ENCODE measurements at regions not wholly inside any gene's neighbourhood (a gene's known extent, or its start where the extent isn't known, plus 50 kb on each side); places are given as distances from the start of the nearest gene placed in this dataset.

- in situ Hi-C loops (cut with MboI; ENCODE audit: low sequenced_read_pairs) = loop anchor here (25.0 kb wide), 1 partner anchor 886 kb away; no protein-coding TSS in a partner anchor
Observed at GRCh38 chr4:24476282-24476681, 108.1 kb downstream of the DHX15 start.

GRCh38 chr4:24475756-24476155 lies 108.6 kb downstream of the DHX15 start:
- in situ Hi-C loops (cut with MboI; ENCODE audit: low sequenced_read_pairs) = loop anchor here (25.0 kb wide), 1 partner anchor 887 kb away; no protein-coding TSS in a partner anchor

- in situ Hi-C loops (cut with MboI; ENCODE audit: low sequenced_read_pairs) = no loop called here
Observed at GRCh38 chr4:24473309-24473721, 111.0 kb downstream of the DHX15 start.

- in situ Hi-C loops (cut with MboI; ENCODE audit: low sequenced_read_pairs) = no loop called here
Observed at GRCh38 chr4:24472514-24473308, 111.6 kb downstream of the DHX15 start.

GRCh38 chr4:24472161-24472510 lies 112.2 kb downstream of the DHX15 start:
- in situ Hi-C loops (cut with MboI; ENCODE audit: low sequenced_read_pairs) = no loop called here

- in situ Hi-C loops (cut with MboI; ENCODE audit: low sequenced_read_pairs) = no loop called here
Observed at GRCh38 chr4:24471486-24472160, 112.7 kb downstream of the DHX15 start.

- in situ Hi-C loops (cut with MboI; ENCODE audit: low sequenced_read_pairs) = no loop called here
Observed at GRCh38 chr4:24470666-24471485, 113.5 kb downstream of the DHX15 start.

- in situ Hi-C loops (cut with MboI; ENCODE audit: low sequenced_read_pairs) = no loop called here
Observed at GRCh38 chr4:24468071-24468470, 116.3 kb downstream of the DHX15 start.

- in situ Hi-C loops (cut with MboI; ENCODE audit: low sequenced_read_pairs) = no loop called here
Observed at GRCh38 chr4:24464566-24464965, 119.8 kb downstream of the DHX15 start.

- in situ Hi-C loops (cut with MboI; ENCODE audit: low sequenced_read_pairs) = no loop called here
Observed at GRCh38 chr4:24456431-24456830, 127.9 kb downstream of the DHX15 start.

- in situ Hi-C loops (cut with MboI; ENCODE audit: low sequenced_read_pairs) = no loop called here
Observed at GRCh38 chr4:24453951-24454350, 130.4 kb downstream of the DHX15 start.

GRCh38 chr4:24451870-24452269 lies 132.5 kb downstream of the DHX15 start:
- in situ Hi-C loops (cut with MboI; ENCODE audit: low sequenced_read_pairs) = no loop called here

- in situ Hi-C loops (cut with MboI; ENCODE audit: low sequenced_read_pairs) = no loop called here
Observed at GRCh38 chr4:24443200-24443599, 141.2 kb downstream of the DHX15 start.

GRCh38 chr4:24440765-24441164 lies 143.6 kb downstream of the DHX15 start:
- in situ Hi-C loops (cut with MboI; ENCODE audit: low sequenced_read_pairs) = no loop called here

GRCh38 chr4:24434241-24434640 lies 150.1 kb downstream of the DHX15 start:
- in situ Hi-C loops (cut with MboI; ENCODE audit: low sequenced_read_pairs) = no loop called here

- in situ Hi-C loops (cut with MboI; ENCODE audit: low sequenced_read_pairs) = no loop called here
Observed at GRCh38 chr4:24433515-24434214, 150.7 kb downstream of the DHX15 start.

GRCh38 chr4:24428850-24429249 lies 155.5 kb downstream of the DHX15 start:
- in situ Hi-C loops (cut with MboI; ENCODE audit: low sequenced_read_pairs) = no loop called here

- in situ Hi-C loops (cut with MboI; ENCODE audit: low sequenced_read_pairs) = no loop called here
Observed at GRCh38 chr4:24426557-24426956, 157.8 kb downstream of the DHX15 start.

- in situ Hi-C loops (cut with MboI; ENCODE audit: low sequenced_read_pairs) = no loop called here
Observed at GRCh38 chr4:24425863-24426262, 158.5 kb downstream of the DHX15 start.

- in situ Hi-C loops (cut with MboI; ENCODE audit: low sequenced_read_pairs) = no loop called here
Observed at GRCh38 chr4:24423670-24424069, 160.7 kb downstream of the DHX15 start.

GRCh38 chr4:24422644-24423043 lies 161.7 kb downstream of the DHX15 start:
- in situ Hi-C loops (cut with MboI; ENCODE audit: low sequenced_read_pairs) = no loop called here
